NCI-H1694 (cell line): ENCODE measurements at regions not wholly inside any gene's neighbourhood (a gene's known extent, or its start where the extent isn't known, plus 50 kb on each side); places are given as distances from the start of the nearest gene placed in this dataset.

Source experiments
- DNase-seq: peaks from one replicate; lab custom pipeline; 2025; lab: John Stamatoyannopoulos, UW

- no peak for DNase-seq
Measured at GRCh38 chr11:92702805-92703448, 266.5 kb upstream of the MTNR1B start.

- DNase-seq = no peak
Measured at GRCh38 chr11:92703449-92703830, 266.0 kb upstream of the MTNR1B start.

GRCh38 chr11:92707173-92707619, 262.3 kb upstream of the MTNR1B start:
- DNase-seq = peak; percentile 71

GRCh38 chr11:92707665-92708064, 261.8 kb upstream of the MTNR1B start:
- no peak for DNase-seq

- DNase-seq = no peak
Measured at GRCh38 chr11:92709329-92709728, 260.1 kb upstream of the MTNR1B start.

- no peak for DNase-seq
Measured at GRCh38 chr11:92711926-92712325, 257.5 kb upstream of the MTNR1B start.

- no peak for DNase-seq
Measured at GRCh38 chr11:92714111-92714510, 255.3 kb upstream of the MTNR1B start.

- DNase-seq = no peak
Measured at GRCh38 chr11:92717240-92717639, 252.2 kb upstream of the MTNR1B start.

GRCh38 chr11:92720385-92720784, 249.1 kb upstream of the MTNR1B start:
- no peak for DNase-seq

GRCh38 chr11:92725352-92725751, 244.1 kb upstream of the MTNR1B start:
- no peak for DNase-seq

GRCh38 chr11:92727123-92727522, 242.3 kb upstream of the MTNR1B start:
- no peak for DNase-seq

- DNase-seq = no peak
Measured at GRCh38 chr11:92727769-92728168, 241.7 kb upstream of the MTNR1B start.

- DNase-seq = no peak
Measured at GRCh38 chr11:92728628-92729027, 240.8 kb upstream of the MTNR1B start.

GRCh38 chr11:92735039-92735438, 234.4 kb upstream of the MTNR1B start:
- no peak for DNase-seq

- DNase-seq = no peak
Measured at GRCh38 chr11:92738276-92738675, 231.2 kb upstream of the MTNR1B start.

GRCh38 chr11:92739041-92739440, 230.4 kb upstream of the MTNR1B start:
- DNase-seq = no peak

- no peak for DNase-seq
Measured at GRCh38 chr11:92739491-92739890, 230.0 kb upstream of the MTNR1B start.

- DNase-seq = no peak
Measured at GRCh38 chr11:92740276-92740675, 229.2 kb upstream of the MTNR1B start.

GRCh38 chr11:92744929-92745585, 224.4 kb upstream of the MTNR1B start:
- DNase-seq = no peak

GRCh38 chr11:92750794-92751193, 218.7 kb upstream of the MTNR1B start:
- no peak for DNase-seq

- DNase-seq = peak; percentile 33
Measured at GRCh38 chr11:92751594-92751993, 217.9 kb upstream of the MTNR1B start.

GRCh38 chr11:92752122-92752521, 217.3 kb upstream of the MTNR1B start:
- DNase-seq = no peak

- no peak for DNase-seq
Measured at GRCh38 chr11:92753161-92753560, 216.3 kb upstream of the MTNR1B start.

GRCh38 chr11:92758241-92758780, 211.1 kb upstream of the MTNR1B start:
- DNase-seq = no peak
